HG02759 (cell line): ENCODE measurements at regions not wholly inside any gene's neighbourhood (a gene's known extent, or its start where the extent isn't known, plus 50 kb on each side); places are given as distances from the start of the nearest gene placed in this dataset.
"Not testable (repeated sequence)": the region's sequence is repeated elsewhere in the genome, so short reads cannot be mapped to it uniquely, and the experiment has no call there.

Experiments used
- ATAC-seq: cut with Tn5 transposase; IDR thresholded peaks from one replicate; pipeline ENCODE4 v1.9.1; 2021; ENCODE audit warnings: mild to moderate bottlenecking, moderate library complexity; ENCODE audit not compliant: unreplicated experiment

DNA sequence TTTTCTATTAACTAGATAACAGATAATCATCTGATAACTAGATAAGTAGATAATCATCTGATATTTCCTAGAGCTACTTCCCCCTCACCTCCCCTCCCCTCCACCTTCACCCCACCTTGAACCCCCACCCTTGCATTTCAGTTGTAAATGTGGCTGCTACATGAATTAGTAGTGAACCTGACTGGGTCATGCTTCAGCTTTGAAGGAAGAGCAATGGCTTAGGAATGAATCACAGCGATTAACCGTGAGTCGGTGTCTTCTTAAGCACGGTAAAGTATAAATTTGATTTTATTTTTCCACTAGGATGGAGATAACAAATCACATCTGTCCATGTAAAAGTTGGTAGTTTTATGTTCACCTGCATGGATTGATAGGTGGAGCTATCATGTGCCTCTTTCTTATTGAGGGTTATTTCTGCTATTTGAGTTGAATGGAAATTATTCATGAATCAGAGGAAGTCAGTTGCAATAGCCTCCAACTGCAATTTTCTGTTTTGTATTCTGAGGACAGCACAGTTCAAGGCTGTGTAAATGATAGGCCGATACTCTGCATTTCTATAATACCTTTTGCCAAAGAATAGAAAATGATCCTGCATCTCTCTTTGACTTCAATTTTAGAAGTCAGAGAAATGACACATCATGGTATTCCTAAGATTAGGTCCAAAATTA lies 235.0 kb downstream of the PTGER3 start:
- ATAC-seq: no peak

DNA sequence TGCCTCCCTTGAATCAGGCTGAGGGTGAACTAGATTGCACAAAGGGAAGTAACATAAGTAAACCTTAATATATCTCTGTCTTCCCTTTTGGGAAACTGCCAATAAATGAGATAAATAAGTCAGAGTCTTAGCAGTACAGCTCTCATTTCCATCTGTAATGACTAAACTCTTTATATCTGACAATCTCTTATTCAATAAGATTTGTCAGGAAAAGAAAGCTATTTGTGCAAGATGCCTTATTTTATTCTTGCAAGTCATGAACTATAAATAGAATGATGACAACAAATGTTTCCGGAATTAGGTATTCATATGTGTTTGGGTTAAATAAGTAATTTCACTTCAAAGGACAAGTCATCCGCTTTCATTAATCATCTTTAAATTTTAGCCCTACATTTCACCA lies 229.2 kb downstream of the PTGER3 start:
- no peak for ATAC-seq

GRCh38 chr1:70819231-70819630 lies 228.4 kb downstream of the PTGER3 start:
- no peak for ATAC-seq

DNA sequence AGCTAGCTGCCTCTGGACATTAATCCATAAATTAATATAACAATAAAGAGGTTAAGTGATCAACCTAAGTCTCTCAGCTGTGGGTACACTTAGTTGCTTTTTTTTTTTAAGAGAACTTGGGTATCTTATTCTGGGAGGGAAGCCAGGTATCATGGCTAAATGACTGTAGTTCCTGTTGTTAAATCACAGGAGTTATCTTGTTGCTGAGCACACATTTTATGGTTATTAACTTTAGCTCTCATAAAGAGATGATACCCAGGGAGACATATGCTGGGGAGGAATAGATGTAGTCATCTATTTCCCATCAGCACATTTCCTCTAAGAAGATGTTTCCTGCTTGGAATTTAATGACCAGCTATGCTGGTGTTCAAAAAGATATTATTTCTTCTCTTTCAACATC lies 227.8 kb downstream of the PTGER3 start:
- no peak for ATAC-seq

GRCh38 chr1:70820396-70820795 lies 227.2 kb downstream of the PTGER3 start:
- no peak for ATAC-seq

GRCh38 chr1:70820995-70821394 lies 226.6 kb downstream of the PTGER3 start:
- no peak for ATAC-seq

DNA sequence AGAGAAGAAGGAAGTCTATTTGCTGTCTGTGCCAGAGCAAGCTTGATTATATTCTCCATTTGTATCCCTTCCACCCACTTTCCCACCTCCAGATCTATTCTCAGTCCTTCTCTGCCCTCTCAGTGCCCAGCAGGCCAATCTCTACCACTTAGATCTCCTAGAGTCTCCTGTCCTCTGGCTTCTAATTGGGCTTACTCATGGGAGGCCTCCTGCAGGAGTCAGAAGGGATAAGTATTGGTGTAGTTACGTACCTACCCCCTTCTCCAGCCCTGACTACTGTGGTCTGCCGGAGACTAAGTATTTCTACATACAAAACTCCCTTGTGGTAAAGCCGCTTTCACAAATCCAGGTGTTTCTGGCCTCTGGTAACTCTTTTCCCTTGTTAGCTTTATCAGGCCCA lies 221.2 kb downstream of the PTGER3 start:
- ATAC-seq: no peak

- no peak for ATAC-seq
These were observed 220.6 kb downstream of the PTGER3 start for GRCh38 chr1:70827030-70827429.

DNA sequence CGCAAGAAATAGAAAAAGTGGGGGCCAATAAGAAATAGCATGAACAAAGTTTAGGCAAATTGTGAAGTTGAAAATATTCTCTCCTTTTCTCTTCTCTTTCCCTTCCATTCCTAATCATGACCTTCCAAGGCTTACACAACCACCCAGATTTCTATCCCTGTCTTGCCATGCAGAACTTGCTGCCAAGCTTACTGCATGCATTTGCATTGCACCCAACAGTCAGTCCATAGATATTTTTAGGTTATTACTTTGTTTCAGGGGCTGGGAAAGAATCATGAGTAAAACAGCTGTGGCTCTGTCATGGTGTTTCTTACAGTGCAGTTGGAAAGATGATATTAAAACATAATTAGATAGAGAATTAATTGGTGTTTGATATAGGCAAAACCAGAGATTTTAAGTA lies 219.4 kb downstream of the PTGER3 start:
- no peak for ATAC-seq

- not testable (repeated sequence) for ATAC-seq
These were observed 213.3 kb downstream of the PTGER3 start for GRCh38 chr1:70834365-70834764.

DNA sequence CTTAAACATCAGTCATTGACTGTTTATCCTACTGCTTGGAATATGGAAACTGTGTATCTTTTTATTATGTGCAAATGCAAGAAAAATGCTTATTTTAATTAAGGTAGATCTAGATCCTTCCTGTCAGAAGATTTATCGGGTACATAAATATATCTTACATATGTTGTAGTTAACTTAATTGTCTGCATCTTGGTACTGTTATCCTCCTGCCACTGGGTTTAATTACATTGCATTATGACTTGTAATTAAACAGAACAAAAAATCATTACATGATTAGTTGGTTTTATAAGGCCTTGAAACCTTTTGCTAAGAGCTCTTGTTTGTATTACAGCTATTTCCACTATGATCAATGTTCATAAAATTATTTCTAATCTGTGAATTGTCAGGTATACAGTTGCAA lies 211.2 kb downstream of the PTGER3 start:
- no peak for ATAC-seq

DNA sequence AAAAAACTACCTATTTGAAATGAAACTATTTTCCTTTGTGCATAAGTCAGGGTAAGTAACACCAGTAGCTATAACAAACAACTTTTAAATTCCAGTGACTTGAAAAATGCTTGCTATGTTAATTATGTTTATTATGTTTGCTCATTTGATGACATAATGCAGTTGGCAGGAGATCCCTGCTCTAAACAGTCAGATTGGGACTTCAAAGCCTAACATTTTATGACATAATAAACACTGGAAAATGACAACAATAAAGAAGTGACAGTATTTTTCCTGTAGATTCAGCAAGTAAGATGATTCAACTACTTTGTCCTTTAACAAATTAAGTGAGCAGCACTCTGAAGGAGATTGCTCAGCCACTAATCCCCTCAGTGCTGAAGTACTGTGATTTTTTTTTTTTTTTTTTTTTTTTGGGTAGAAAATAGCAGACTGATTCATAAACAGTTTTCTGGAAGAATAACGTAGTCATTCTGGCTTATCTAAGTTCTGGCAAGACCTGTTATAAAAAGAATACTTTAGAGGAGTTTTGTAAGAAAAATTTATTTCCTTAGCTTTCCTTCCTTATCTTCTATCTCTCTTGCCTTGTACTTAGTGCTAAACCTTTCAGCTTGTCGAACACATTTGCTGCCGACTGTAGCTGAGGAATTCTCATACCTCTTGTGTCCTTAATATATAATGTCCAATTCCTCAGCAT lies 207.2 kb downstream of the PTGER3 start:
- no peak for ATAC-seq

- ATAC-seq: no peak
These were observed 205.1 kb downstream of the PTGER3 start for GRCh38 chr1:70842562-70842961.

DNA sequence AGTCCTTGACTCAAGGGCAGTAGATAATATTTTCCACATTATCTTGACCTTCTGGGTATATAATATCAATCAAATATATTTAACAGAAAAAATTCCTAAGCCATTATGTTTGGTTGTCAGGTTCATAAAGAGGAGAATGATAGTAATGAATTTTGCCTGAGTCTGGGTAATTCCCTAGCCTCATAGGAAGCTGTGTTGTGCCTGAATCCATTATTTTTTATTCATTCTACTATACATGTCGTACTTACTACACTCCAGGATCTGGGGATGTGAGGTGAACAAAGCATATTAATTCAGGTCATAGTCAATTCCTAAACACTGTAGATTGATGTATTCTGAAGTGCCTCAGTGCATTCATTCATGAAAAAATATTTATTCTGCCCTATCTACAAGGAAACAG lies 204.2 kb downstream of the PTGER3 start:
- no peak for ATAC-seq

- no peak for ATAC-seq
These were observed 200.6 kb downstream of the PTGER3 start for GRCh38 chr1:70847013-70847412.

GRCh38 chr1:70855203-70855602 lies 192.4 kb downstream of the PTGER3 start:
- no peak for ATAC-seq

GRCh38 chr1:70856201-70856600 lies 191.4 kb downstream of the PTGER3 start:
- ATAC-seq: no peak

- ATAC-seq: no peak
These were observed 184.4 kb downstream of the PTGER3 start for GRCh38 chr1:70863239-70863638.

GRCh38 chr1:70864302-70864701 lies 183.3 kb downstream of the PTGER3 start:
- no peak for ATAC-seq

DNA sequence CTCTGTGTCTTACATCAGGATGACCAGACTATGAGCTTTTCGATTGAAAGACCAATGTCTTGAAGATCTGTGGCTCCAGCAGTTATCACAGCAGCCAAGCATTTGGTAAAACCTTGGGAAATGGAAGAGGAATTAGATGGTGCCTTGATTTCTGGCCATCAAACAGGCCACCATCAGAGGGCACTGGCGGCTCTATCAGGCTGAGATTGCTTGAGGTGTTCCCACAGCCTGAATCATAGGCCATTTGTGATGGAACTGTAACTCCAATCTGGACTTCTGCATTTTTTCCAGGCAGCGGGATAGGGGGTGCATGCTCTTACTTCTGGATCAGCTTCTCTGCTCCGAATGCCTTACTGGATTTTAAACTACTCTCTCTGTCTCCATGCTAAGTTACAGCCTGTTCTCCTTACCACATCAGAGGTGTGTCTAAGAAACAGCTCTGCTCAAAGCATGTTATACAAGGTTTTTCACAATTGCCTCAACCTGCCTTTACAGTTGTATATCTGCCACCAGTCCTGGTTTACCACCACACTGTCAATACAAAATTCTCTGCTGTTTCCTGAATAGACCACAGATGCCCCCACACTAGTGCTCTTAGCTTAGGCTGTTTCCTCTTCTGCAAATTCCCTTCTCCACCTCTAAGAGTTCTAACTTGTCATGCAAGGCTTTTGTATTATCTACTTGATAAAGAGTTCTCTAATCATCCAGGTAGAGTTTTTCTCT lies 180.9 kb downstream of the PTGER3 start:
- no peak for ATAC-seq

DNA sequence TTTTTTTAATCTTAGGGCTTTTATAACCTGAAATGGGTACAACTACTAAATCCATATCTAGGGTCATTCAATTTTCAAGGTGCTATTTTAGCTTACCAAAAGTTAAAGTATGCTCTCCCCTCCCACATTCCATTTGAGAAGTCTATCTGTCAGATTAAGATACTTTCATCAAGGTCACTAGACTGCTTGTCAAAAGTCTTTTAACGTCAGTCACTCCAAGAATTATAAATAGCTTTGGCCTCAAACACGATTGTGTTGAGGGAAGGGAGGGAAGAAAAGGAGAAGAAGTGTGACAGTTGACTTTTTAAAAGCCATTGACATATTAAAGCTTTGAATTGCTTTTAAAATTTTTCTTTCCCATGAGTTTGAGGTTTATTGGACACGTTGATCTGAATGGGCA lies 175.8 kb downstream of the PTGER3 start:
- no peak for ATAC-seq

DNA sequence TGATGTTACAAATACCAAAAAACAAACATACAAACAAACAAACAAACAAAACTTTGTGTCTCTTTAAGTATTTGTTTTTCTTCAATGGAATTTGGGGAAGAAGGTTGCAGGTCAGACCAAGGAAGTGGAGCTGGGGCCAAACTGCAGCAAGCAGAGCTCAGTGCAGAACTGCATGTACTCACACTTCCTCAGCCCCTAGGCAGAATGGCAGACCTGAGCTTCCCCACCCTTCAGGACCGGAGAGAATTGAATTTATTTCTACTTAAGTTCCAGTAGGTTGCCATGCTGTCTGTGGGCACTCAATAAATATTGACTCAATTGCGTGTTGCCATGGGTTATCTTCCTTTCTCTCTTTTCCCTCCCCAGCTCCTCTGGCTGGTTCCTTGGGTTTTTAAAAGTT lies 173.6 kb downstream of the PTGER3 start:
- no peak for ATAC-seq
